H9 (cell line): ENCODE measurements at regions not wholly inside any gene's neighbourhood (a gene's known extent, or its start where the extent isn't known, plus 50 kb on each side); places are given as distances from the start of the nearest gene placed in this dataset.

ENCODE experiments used
- DNase-seq: peaks from one replicate; pipeline ENCODE4 v3.0.0-alpha.2; 2017
- H2AFZ ChIP-seq: one replicate; pipeline ENCODE4 v1.6.1; 2013; ENCODE audit warnings: mild to moderate bottlenecking, low read length, control low read depth, moderate library complexity
- H2AK5ac ChIP-seq: 2 replicates; pipeline ENCODE4 v1.6.1; 2013; ENCODE audit warnings: low read length, control low read depth, mixed read lengths; ENCODE audit not compliant: insufficient read length
- H2BK120ac ChIP-seq: one replicate; pipeline ENCODE4 v1.6.1; 2013; ENCODE audit warnings: low read depth, mild to moderate bottlenecking, low read length, control low read depth, inconsistent platforms; ENCODE audit not compliant: poor library complexity, severe bottlenecking
- H2BK12ac ChIP-seq: 2 replicates; pipeline ENCODE4 v1.6.1; 2013; ENCODE audit warnings: low read length, control low read depth, mixed read lengths, low read depth; ENCODE audit not compliant: insufficient read length
- H2BK15ac ChIP-seq: 2 replicates; pipeline ENCODE4 v1.6.1; 2013; ENCODE audit warnings: low read depth, low read length, control low read depth
- H2BK20ac ChIP-seq: one replicate; pipeline ENCODE4 v1.6.1; 2013; ENCODE audit warnings: low read depth, mild to moderate bottlenecking, low read length, control low read depth, inconsistent platforms; ENCODE audit not compliant: poor library complexity, severe bottlenecking
- H2BK5ac ChIP-seq: 2 replicates; pipeline ENCODE4 v1.6.1; 2013; ENCODE audit warnings: low read length, control low read depth, mixed read lengths; ENCODE audit not compliant: insufficient read length
- H3K14ac ChIP-seq: 2 replicates; pipeline ENCODE4 v1.6.1; 2013; ENCODE audit warnings: low read length, control low read depth; ENCODE audit not compliant: insufficient read depth
- H3K18ac ChIP-seq: 2 replicates; pipeline ENCODE4 v1.6.1; 2013; ENCODE audit warnings: low read depth, mild to moderate bottlenecking, mixed read lengths, low read length, control low read depth; ENCODE audit not compliant: insufficient read length
- H3K23ac ChIP-seq: 2 replicates; pipeline ENCODE4 v1.6.1; 2013; ENCODE audit warnings: low read length, control low read depth, mixed read lengths, low read depth; ENCODE audit not compliant: insufficient read length
- H3K23me2 ChIP-seq: 2 replicates; pipeline ENCODE4 v1.6.1; 2013; ENCODE audit warnings: low read depth, mild to moderate bottlenecking, mixed read lengths, low read length, control low read depth; ENCODE audit not compliant: insufficient read length, poor library complexity, severe bottlenecking
- H3K27ac ChIP-seq: 2 replicates; pipeline ENCODE4 v1.5.1; 2013; ENCODE audit warnings: low read length, control low read depth, mixed read lengths, low read depth; ENCODE audit not compliant: insufficient read length
- H3K27me3 ChIP-seq: 2 replicates; pipeline ENCODE4 v1.6.1; 2013; ENCODE audit warnings: low read length, control low read depth, inconsistent platforms; ENCODE audit not compliant: insufficient read depth
- H3K4ac ChIP-seq: 2 replicates; pipeline ENCODE4 v1.6.1; 2013; ENCODE audit warnings: low read depth, mild to moderate bottlenecking, control low read depth, inconsistent platforms, low read length, moderate library complexity
- H3K4me1 ChIP-seq: 2 replicates; pipeline ENCODE4 v1.6.1; 2013; ENCODE audit warnings: low read length, control low read depth, inconsistent platforms; ENCODE audit not compliant: insufficient read depth
- H3K4me2 ChIP-seq: 2 replicates; pipeline ENCODE4 v1.6.1; 2013; ENCODE audit warnings: low read length, control low read depth, mixed read lengths; ENCODE audit not compliant: insufficient read length, insufficient read depth
- H3K56ac ChIP-seq: 2 replicates; pipeline ENCODE4 v1.6.1; 2013; ENCODE audit warnings: low read depth, mild to moderate bottlenecking, mixed read lengths, low read length, control low read depth; ENCODE audit not compliant: insufficient read length
- H3K79me1 ChIP-seq: 2 replicates; pipeline ENCODE4 v1.6.1; 2013; ENCODE audit warnings: low read depth, mild to moderate bottlenecking, moderate library complexity, low read length, control low read depth, inconsistent platforms; ENCODE audit not compliant: insufficient read depth, poor library complexity, severe bottlenecking
- H3K79me2 ChIP-seq: 2 replicates; pipeline ENCODE4 v1.6.1; 2013; ENCODE audit warnings: low read length, control low read depth, inconsistent platforms; ENCODE audit not compliant: insufficient read depth
- H3K9ac ChIP-seq: 2 replicates; pipeline ENCODE4 v1.6.1; 2013; ENCODE audit warnings: low read length, control low read depth, mixed read lengths; ENCODE audit not compliant: insufficient read length; ENCODE audit errors: extremely low read depth
- H3K9me3 ChIP-seq: one replicate; pipeline ENCODE4 v1.6.1; 2013; ENCODE audit warnings: low read depth, low read length, inconsistent platforms; ENCODE audit not compliant: control insufficient read depth
- H3T11ph ChIP-seq: one replicate; pipeline ENCODE4 v1.6.1; 2013; ENCODE audit warnings: mild to moderate bottlenecking, low read length, control low read depth, inconsistent platforms
- H4K20me1 ChIP-seq: one replicate; pipeline ENCODE4 v1.6.1; 2013; ENCODE audit not compliant: control insufficient read depth, insufficient read length, insufficient read depth
- H4K5ac ChIP-seq: 2 replicates; pipeline ENCODE4 v1.6.1; 2013; ENCODE audit warnings: low read depth, mild to moderate bottlenecking, mixed read lengths, low read length, control low read depth; ENCODE audit not compliant: insufficient read length
- H4K8ac ChIP-seq: replicated peaks from 2 replicates; pipeline ENCODE4 v1.6.1; 2013; ENCODE audit warnings: low read length, control low read depth, mixed read lengths, low read depth; ENCODE audit not compliant: insufficient read length
- H4K91ac ChIP-seq: 2 replicates; pipeline ENCODE4 v1.6.1; 2013; ENCODE audit warnings: low read depth, mild to moderate bottlenecking, moderate library complexity, mixed read lengths, low read length, control low read depth; ENCODE audit not compliant: insufficient read length
- H3K27ac Mint-ChIP-seq, 3 experiments: 2 replicates in 2 of 3; 3 replicates in 1 of 3; pipeline ENCODE4 v1.8.0; 2020 to 2021; ENCODE audit warnings: mixed read lengths in 3 of 3, mild to moderate bottlenecking in 1 of 3, moderate library complexity in 1 of 3
- H3K27me3 Mint-ChIP-seq: 2 replicates; pipeline ENCODE4 v1.8.0; 2021; ENCODE audit warnings: low read depth, mild to moderate bottlenecking, moderate library complexity, mixed read lengths
- H3K36me3 Mint-ChIP-seq, 3 experiments: 2 replicates in 2 of 3; 3 replicates in 1 of 3; pipeline ENCODE4 v1.8.0; 2020 to 2021; ENCODE audit warnings: low read depth in 3 of 3, mixed read lengths in 3 of 3; ENCODE audit not compliant: insufficient read depth in 1 of 3
- H3K4me1 Mint-ChIP-seq, 2 experiments: 2 replicates each; pipeline ENCODE4 v1.8.0; 2020; ENCODE audit warnings: mixed read lengths in 2 of 2
- H3K4me3 Mint-ChIP-seq, 2 experiments: 2 replicates in 1 of 2; 3 replicates in 1 of 2; pipeline ENCODE4 v1.8.0; 2020 to 2021; ENCODE audit warnings: mild to moderate bottlenecking in 2 of 2, mixed read lengths in 2 of 2, moderate library complexity in 1 of 2
- H3K9me3 Mint-ChIP-seq, 2 experiments: 2 replicates in 1 of 2; 3 replicates in 1 of 2; pipeline ENCODE4 v1.8.0; 2020; ENCODE audit warnings: mild to moderate bottlenecking in 2 of 2, mixed read lengths in 2 of 2, moderate library complexity in 1 of 2
- CTCF ChIP-seq: fragments of 200-600 bp; sonication (generic); conservative IDR thresholded peaks from 3 replicates; pipeline ENCODE4 v1.8.0; 2021; ENCODE audit warnings: antibody characterized with exemption, mild to moderate bottlenecking
- WGBS: extraction: QIAGEN DNeasy Blood & Tissue Kit; methylation state at CpG from one replicate; pipeline ENCODE4 v1.1.7; 2013; ENCODE audit warnings: missing lambda C conversion rate, low lambda C conversion rate, mixed read lengths; ENCODE audit not compliant: insufficient read length; ENCODE audit errors: extremely low coverage; 5-methylcytosine and 5-hydroxymethylcytosine counted together

DNA sequence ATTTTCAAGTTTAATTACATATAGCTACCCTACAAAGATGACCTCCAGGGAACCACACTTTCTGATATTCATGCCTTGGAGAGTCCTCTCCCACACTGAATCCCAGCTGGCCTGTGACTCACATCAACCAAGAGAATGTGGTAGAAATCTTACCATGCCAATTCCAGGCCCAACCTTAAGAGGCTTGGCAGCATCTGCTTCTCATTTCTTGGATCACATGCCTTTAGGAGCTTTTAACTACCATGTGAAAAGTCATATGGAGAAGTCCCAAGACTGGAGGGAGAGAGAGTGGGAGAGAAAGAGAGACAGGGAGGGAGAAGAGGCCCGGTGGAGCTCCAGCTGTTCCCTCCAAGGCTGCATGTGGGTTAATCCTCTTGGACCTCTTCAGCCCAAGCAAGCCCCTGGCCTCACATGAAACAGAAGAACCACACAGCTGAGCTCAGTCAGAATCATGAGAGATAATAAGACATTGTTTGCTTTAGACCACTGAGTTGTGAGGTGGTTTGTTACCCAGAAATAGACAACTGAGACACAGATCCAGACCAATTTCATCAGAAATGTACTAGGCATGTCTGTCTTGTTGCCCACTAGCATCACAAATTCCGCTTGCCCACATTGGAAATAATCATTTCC is 190.7 kb downstream of the MTCL1 start:
- no CpG with 5 or more reads among the region's 2 CpGs for WGBS
- Histone ChIP-seq H4K91ac (no peak overlapping the region), H3K23ac (no peak overlapping the region), H3K4me2 (no peak overlapping the region), H3K27me3 (no peaks in the 10 kb centered on the region), H3K4ac (no peak overlapping the region), H3K79me2 (no peaks in the 10 kb centered on the region), H3K4me1 (peaks cover 2% of the 10 kb centered on the region; the same call in 1 of the 2 replicates), H3K56ac (no peak overlapping the region), H3K23me2 (no peaks in the 10 kb centered on the region), H3K9me3 (no peaks in the 10 kb centered on the region), H2AK5ac (no peak overlapping the region), H2BK20ac (no peak overlapping the region), H2BK120ac (no peak overlapping the region), H2BK5ac (no peak overlapping the region), H3K79me1 (no peaks in the 10 kb centered on the region), H3K14ac (no peak overlapping the region), H3K18ac (no peak overlapping the region), H3T11ph (no peak overlapping the region), H2BK15ac (no peak overlapping the region), H3K9ac (no peak overlapping the region), H4K5ac (no peak overlapping the region), H2BK12ac (no peak overlapping the region), H2AFZ (no peak overlapping the region), H3K27ac (no peak overlapping the region), H4K8ac (no peak overlapping the region), H4K20me1 (no peaks in the 10 kb centered on the region)
- Mint-ChIP-seq H3K4me1 (peaks cover 14 to 16% of the 10 kb centered on the region in 2 experiments), H3K36me3 (peaks cover 4 to 9% (median 5%) of the 10 kb centered on the region in 3 experiments; a peak in 5 of 7 replicates), H3K4me3 (no peak overlapping the region), H3K27ac (no peak overlapping the region), H3K9me3 (peaks cover 7 to 8% of the 10 kb centered on the region in 2 experiments; a peak in 4 of 5 replicates), H3K27me3 (no peaks in the 10 kb centered on the region)
- DNase-seq = no peak
- no peak for TF ChIP-seq CTCF
